H1 (cell line): ENCODE measurements at regions not wholly inside any gene's neighbourhood (a gene's known extent, or its start where the extent isn't known, plus 50 kb on each side); places are given as distances from the start of the nearest gene placed in this dataset.

ENCODE experiments used
- BACH1 ChIP-seq: IDR thresholded peaks from 2 replicates; pipeline ENCODE4 v1.6.1; 2012; ENCODE audit warnings: low read length, improper control_type of control experiment
- CHD2 ChIP-seq: IDR thresholded peaks from 2 replicates; pipeline ENCODE4 v1.6.1; 2012; ENCODE audit warnings: low read length, improper control_type of control experiment
- GABPA ChIP-seq: IDR thresholded peaks from 2 replicates; pipeline ENCODE4 v1.6.1; 2011; ENCODE audit warnings: mild to moderate bottlenecking, low read length, moderate library complexity, borderline replicate concordance; ENCODE audit not compliant: insufficient read depth
- JUN ChIP-seq: IDR thresholded peaks from 2 replicates; pipeline ENCODE4 v1.6.1; 2011; ENCODE audit warnings: low read depth, mild to moderate bottlenecking, improper control_type of control experiment, low read length
- JUND ChIP-seq: IDR thresholded peaks from 2 replicates; pipeline ENCODE4 v1.6.1; 2011; ENCODE audit warnings: mild to moderate bottlenecking, improper control_type of control experiment, low read length
- POLR2AphosphoS5 ChIP-seq: IDR thresholded peaks from 2 replicates; pipeline ENCODE4 v1.6.1; 2011; ENCODE audit warnings: low read depth, low read length
- SAP30 ChIP-seq: fragments of 300-600 bp; sonication (generic); IDR thresholded peaks from 2 replicates; pipeline ENCODE4 v1.7.1; 2012; ENCODE audit warnings: low read length, moderate library complexity, mild to moderate bottlenecking, inconsistent platforms; ENCODE audit not compliant: insufficient read depth, insufficient replicate concordance
- SIN3A ChIP-seq, 2 experiments: IDR thresholded peaks in 1 of 2; conservative IDR thresholded peaks in 1 of 2; 2 replicates each; pipeline ENCODE4 v1.6.1; 2011 to 2012; ENCODE audit warnings: low read length in 2 of 2, improper control_type of control experiment in 1 of 2, low read depth in 1 of 2, mild to moderate bottlenecking in 1 of 2
- SIRT6 ChIP-seq: IDR thresholded peaks from one replicate; pipeline ENCODE4 v1.7.1; 2012; ENCODE audit warnings: low read length, inconsistent platforms
- SIX5 ChIP-seq: IDR thresholded peaks from 2 replicates; pipeline ENCODE4 v1.6.1; 2011; ENCODE audit warnings: mild to moderate bottlenecking, low read depth, low read length
- SP1 ChIP-seq: IDR thresholded peaks from 2 replicates; pipeline ENCODE4 v1.6.1; 2011; ENCODE audit warnings: low read depth, low read length
- ZNF274 ChIP-seq: IDR thresholded peaks from 2 replicates; pipeline ENCODE4 v1.7.0; 2012; ENCODE audit warnings: low read length, borderline replicate concordance; ENCODE audit errors: extremely low read depth
- TF ChIP-seq, protein P1 (sequence below): fragments of 300-600 bp; sonication (generic); IDR thresholded peaks from 2 replicates; pipeline ENCODE4 v1.7.1; 2012; ENCODE audit warnings: low read length, moderate library complexity, mild to moderate bottlenecking, inconsistent platforms; ENCODE audit not compliant: insufficient replicate concordance

DNA sequence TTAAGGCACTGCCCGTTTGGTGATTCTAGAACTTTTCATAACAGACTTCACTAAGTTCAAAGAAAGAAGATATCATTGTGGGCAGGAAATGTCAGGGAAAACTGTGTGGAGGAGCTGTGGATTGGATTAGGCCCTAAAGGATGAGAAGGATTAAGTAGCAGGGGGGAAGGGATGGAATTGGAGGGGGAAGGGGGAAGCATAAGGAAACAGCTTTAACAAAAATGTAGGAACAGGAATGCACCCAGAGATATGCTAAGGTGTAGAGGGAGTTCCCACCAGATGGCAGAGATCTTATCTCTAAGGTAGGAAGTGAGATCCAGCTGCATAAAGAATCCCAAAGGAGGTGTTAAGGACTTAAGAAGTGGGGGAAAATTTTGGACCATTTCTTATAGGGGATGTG, 114.5 kb downstream of the LARP7 start (continued):
- TF ChIP-seq SIRT6, result no peak
- no peak for TF ChIP-seq SIN3A (conservative IDR thresholded peaks at IDR 0.05 in 1 of 2, IDR thresholded peaks at IDR 0.05 in 1 of 2; ENCODE audit: low read depth in 1 of 2, low read length in 2 of 2)
- no peak for TF ChIP-seq JUND
- 0 out of 2 replicates have a peak, but pooled peaks have one; percentile 46 for TF ChIP-seq CHD2
- TF ChIP-seq, protein P1, sequence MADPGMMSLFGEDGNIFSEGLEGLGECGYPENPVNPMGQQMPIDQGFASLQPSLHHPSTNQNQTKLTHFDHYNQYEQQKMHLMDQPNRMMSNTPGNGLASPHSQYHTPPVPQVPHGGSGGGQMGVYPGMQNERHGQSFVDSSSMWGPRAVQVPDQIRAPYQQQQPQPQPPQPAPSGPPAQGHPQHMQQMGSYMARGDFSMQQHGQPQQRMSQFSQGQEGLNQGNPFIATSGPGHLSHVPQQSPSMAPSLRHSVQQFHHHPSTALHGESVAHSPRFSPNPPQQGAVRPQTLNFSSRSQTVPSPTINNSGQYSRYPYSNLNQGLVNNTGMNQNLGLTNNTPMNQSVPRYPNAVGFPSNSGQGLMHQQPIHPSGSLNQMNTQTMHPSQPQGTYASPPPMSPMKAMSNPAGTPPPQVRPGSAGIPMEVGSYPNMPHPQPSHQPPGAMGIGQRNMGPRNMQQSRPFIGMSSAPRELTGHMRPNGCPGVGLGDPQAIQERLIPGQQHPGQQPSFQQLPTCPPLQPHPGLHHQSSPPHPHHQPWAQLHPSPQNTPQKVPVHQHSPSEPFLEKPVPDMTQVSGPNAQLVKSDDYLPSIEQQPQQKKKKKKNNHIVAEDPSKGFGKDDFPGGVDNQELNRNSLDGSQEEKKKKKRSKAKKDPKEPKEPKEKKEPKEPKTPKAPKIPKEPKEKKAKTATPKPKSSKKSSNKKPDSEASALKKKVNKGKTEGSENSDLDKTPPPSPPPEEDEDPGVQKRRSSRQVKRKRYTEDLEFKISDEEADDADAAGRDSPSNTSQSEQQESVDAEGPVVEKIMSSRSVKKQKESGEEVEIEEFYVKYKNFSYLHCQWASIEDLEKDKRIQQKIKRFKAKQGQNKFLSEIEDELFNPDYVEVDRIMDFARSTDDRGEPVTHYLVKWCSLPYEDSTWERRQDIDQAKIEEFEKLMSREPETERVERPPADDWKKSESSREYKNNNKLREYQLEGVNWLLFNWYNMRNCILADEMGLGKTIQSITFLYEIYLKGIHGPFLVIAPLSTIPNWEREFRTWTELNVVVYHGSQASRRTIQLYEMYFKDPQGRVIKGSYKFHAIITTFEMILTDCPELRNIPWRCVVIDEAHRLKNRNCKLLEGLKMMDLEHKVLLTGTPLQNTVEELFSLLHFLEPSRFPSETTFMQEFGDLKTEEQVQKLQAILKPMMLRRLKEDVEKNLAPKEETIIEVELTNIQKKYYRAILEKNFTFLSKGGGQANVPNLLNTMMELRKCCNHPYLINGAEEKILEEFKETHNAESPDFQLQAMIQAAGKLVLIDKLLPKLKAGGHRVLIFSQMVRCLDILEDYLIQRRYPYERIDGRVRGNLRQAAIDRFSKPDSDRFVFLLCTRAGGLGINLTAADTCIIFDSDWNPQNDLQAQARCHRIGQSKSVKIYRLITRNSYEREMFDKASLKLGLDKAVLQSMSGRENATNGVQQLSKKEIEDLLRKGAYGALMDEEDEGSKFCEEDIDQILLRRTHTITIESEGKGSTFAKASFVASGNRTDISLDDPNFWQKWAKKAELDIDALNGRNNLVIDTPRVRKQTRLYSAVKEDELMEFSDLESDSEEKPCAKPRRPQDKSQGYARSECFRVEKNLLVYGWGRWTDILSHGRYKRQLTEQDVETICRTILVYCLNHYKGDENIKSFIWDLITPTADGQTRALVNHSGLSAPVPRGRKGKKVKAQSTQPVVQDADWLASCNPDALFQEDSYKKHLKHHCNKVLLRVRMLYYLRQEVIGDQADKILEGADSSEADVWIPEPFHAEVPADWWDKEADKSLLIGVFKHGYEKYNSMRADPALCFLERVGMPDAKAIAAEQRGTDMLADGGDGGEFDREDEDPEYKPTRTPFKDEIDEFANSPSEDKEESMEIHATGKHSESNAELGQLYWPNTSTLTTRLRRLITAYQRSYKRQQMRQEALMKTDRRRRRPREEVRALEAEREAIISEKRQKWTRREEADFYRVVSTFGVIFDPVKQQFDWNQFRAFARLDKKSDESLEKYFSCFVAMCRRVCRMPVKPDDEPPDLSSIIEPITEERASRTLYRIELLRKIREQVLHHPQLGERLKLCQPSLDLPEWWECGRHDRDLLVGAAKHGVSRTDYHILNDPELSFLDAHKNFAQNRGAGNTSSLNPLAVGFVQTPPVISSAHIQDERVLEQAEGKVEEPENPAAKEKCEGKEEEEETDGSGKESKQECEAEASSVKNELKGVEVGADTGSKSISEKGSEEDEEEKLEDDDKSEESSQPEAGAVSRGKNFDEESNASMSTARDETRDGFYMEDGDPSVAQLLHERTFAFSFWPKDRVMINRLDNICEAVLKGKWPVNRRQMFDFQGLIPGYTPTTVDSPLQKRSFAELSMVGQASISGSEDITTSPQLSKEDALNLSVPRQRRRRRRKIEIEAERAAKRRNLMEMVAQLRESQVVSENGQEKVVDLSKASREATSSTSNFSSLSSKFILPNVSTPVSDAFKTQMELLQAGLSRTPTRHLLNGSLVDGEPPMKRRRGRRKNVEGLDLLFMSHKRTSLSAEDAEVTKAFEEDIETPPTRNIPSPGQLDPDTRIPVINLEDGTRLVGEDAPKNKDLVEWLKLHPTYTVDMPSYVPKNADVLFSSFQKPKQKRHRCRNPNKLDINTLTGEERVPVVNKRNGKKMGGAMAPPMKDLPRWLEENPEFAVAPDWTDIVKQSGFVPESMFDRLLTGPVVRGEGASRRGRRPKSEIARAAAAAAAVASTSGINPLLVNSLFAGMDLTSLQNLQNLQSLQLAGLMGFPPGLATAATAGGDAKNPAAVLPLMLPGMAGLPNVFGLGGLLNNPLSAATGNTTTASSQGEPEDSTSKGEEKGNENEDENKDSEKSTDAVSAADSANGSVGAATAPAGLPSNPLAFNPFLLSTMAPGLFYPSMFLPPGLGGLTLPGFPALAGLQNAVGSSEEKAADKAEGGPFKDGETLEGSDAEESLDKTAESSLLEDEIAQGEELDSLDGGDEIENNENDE, result peak; percentile 51
- TF ChIP-seq BACH1, result no peak
- peak; percentile 81 for TF ChIP-seq SP1
- TF ChIP-seq JUN, result no peak
- TF ChIP-seq ZNF274, result no peak
- no peak for TF ChIP-seq SAP30
- no peak for TF ChIP-seq GABPA
- TF ChIP-seq POLR2AphosphoS5, result no peak
- TF ChIP-seq SIX5, result no peak
